HCT116 (cell line): ENCODE measurements at regions not wholly inside any gene's neighbourhood (a gene's known extent, or its start where the extent isn't known, plus 50 kb on each side); places are given as distances from the start of the nearest gene placed in this dataset.

Experiments used
- ATAC-seq: fragments of 200-7000 bp; cut with Tn5 transposase; 2 replicates; pipeline ENCODE4 v1.9.1; 2020; ENCODE audit warnings: mild to moderate bottlenecking, moderate library complexity
- BruUV-seq: library from RNA; stranded (reverse); fragments of 400-500 nt; replicated peaks from 2 replicates; lab custom pipeline; 2021; lab: Mats Ljungman, UMichigan
- CTCF ChIA-PET: fragments of 300-600 bp; sonication (Branson Sonifier 250); formaldehyde crosslinking; loops from one replicate; lab custom pipeline; 2021; ENCODE audit warnings: antibody characterized with exemption; lab: Charles Lee
- POLR2A ChIA-PET: fragments of 300-600, 350-600 bp; sonication (Branson Sonifier 250); formaldehyde crosslinking; loops from one replicate; lab custom pipeline; 2021; ENCODE audit warnings: antibody characterized with exemption; lab: Charles Lee
- RAD21 ChIA-PET, 2 experiments: fragments of 300-600 bp; sonication (Branson Sonifier 250); formaldehyde crosslinking; loops; one replicate each; lab custom pipeline; 2023; ENCODE audit warnings: low total read pairs in 2 of 2; ENCODE audit not compliant: uncharacterized antibody in 2 of 2, unreplicated experiment in 2 of 2, low non-redundant PET in 1 of 2; lab: Charles Lee
- DNase-seq: peaks from one replicate; pipeline ENCODE4 v3.0.0-alpha.2; 2010; ENCODE audit warnings: low read depth, low spot score
- H2AFZ ChIP-seq: fragments of 200-600 bp; shearing (Covaris generic), sonication (generic); 2 replicates; pipeline ENCODE4 v1.6.1; 2017; ENCODE audit warnings: low read depth, mixed run types, mixed read lengths, antibody characterized with exemption, low read length; ENCODE audit not compliant: poor library complexity, severe bottlenecking
- H3K27ac ChIP-seq: 2 replicates; pipeline ENCODE4 v1.5.1; 2012; ENCODE audit warnings: low read depth, low read length
- H3K27me3 ChIP-seq: fragments of 200-600 bp; sonication (generic); 2 replicates; pipeline ENCODE4 v1.6.1; 2016; ENCODE audit warnings: mixed run types, low read length, mixed read lengths; ENCODE audit not compliant: insufficient read depth
- H3K36me3 ChIP-seq, 2 experiments: fragments of 200-500 bp in 1 of 2; fragments of 200-600 bp in 1 of 2; sonication (Bioruptor generic) in 1 of 2; sonication (generic) in 1 of 2; 2 replicates each; pipeline versions ENCODE4 v1.5.1 to v1.6.1; 2014 to 2016; ENCODE audit warnings: low read length in 2 of 2, inconsistent platforms in 1 of 2, mixed read lengths in 1 of 2, mixed run types in 1 of 2; ENCODE audit not compliant: insufficient read depth in 2 of 2, control insufficient read depth in 1 of 2
- H3K4me1 ChIP-seq, 2 experiments: fragments of 200-600 bp in 1 of 2; sonication (generic) in 1 of 2; 2 replicates each; pipeline versions ENCODE4 v1.5.1 to v1.6.1; 2012 to 2017; ENCODE audit warnings: low read length in 2 of 2, inconsistent platforms in 1 of 2, mild to moderate bottlenecking in 1 of 2, mixed read lengths in 1 of 2, mixed run types in 1 of 2, moderate library complexity in 1 of 2; ENCODE audit not compliant: insufficient read depth in 2 of 2, control insufficient read depth in 1 of 2
- H3K4me2 ChIP-seq: fragments of 200-600 bp; sonication (generic); 2 replicates; pipeline ENCODE4 v1.6.1; 2017; ENCODE audit warnings: mixed run types, low read length, mixed read lengths
- H3K4me3 ChIP-seq, 2 experiments: fragments of 200-600 bp in 1 of 2; sonication (generic) in 1 of 2; replicated peaks in 1 of 2; 2 replicates each; pipeline ENCODE4 v1.5.1; 2011 to 2016; ENCODE audit warnings: low read length in 2 of 2, control low read depth in 1 of 2, low read depth in 1 of 2, mild to moderate bottlenecking in 1 of 2, mixed read lengths in 1 of 2, mixed run types in 1 of 2
- H3K79me2 ChIP-seq: fragments of 200-600 bp; sonication (generic); 2 replicates; pipeline ENCODE4 v1.6.1; 2017; ENCODE audit warnings: mild to moderate bottlenecking, mixed run types, low read length, moderate library complexity, mixed read lengths; ENCODE audit not compliant: insufficient read depth
- H3K9ac ChIP-seq: fragments of 200-600 bp; sonication (generic); 2 replicates; pipeline ENCODE4 v1.6.1; 2016; ENCODE audit warnings: low read length, mixed read lengths
- H3K9me2 ChIP-seq: fragments of 200-600 bp; sonication (generic), shearing (Covaris generic); 2 replicates; pipeline ENCODE4 v1.6.1; 2017; ENCODE audit warnings: mixed run types, mild to moderate bottlenecking, moderate library complexity; ENCODE audit not compliant: insufficient read depth
- H3K9me3 ChIP-seq, 2 experiments: fragments of 200-500 bp in 1 of 2; fragments of 200-600 bp in 1 of 2; sonication (Bioruptor generic) in 1 of 2; sonication (generic) in 1 of 2; 2 replicates each; pipeline ENCODE4 v1.6.1; 2014 to 2017; ENCODE audit warnings: low read length in 2 of 2, mixed read lengths in 2 of 2, inconsistent platforms in 1 of 2, low read depth in 1 of 2, mild to moderate bottlenecking in 1 of 2, mixed run types in 1 of 2, moderate library complexity in 1 of 2; ENCODE audit not compliant: control insufficient read depth in 1 of 2, insufficient read depth in 1 of 2
- H4K20me1 ChIP-seq: fragments of 200-600 bp; sonication (generic), shearing (Covaris generic); 2 replicates; pipeline ENCODE4 v1.6.1; 2017; ENCODE audit warnings: mixed run types, mild to moderate bottlenecking, moderate library complexity; ENCODE audit not compliant: insufficient read depth
- CEBPB ChIP-seq: IDR thresholded peaks from 2 replicates; pipeline ENCODE4 v1.6.1; 2012; ENCODE audit warnings: low read depth
- FOSL1 ChIP-seq: IDR thresholded peaks from 2 replicates; pipeline ENCODE4 v1.6.1; 2012; ENCODE audit warnings: low read depth
- JUND ChIP-seq: IDR thresholded peaks from 2 replicates; pipeline ENCODE4 v1.6.1; 2012
- RAD21 ChIP-seq: IDR thresholded peaks from 2 replicates; pipeline ENCODE4 v1.6.1; 2012; ENCODE audit warnings: low read depth, mild to moderate bottlenecking
- SP1 ChIP-seq: IDR thresholded peaks from 2 replicates; pipeline ENCODE4 v1.6.1; 2012; ENCODE audit warnings: low read depth
- intact Hi-C: fragments of 100-400 bp; cut with micrococcal nuclease; formaldehyde crosslinking; loops from 2 replicates; pipeline ENCODE4 v1.10.0; 2022
- TF ChIP-seq, protein P1 (sequence below), 3 experiments: fragments of 200-600 bp in 1 of 3; sonication (generic) in 1 of 3; IDR thresholded peaks in 2 of 3; conservative IDR thresholded peaks in 1 of 3; 2 replicates each; pipeline ENCODE4 v1.5.1; 2012 to 2017; ENCODE audit warnings: low read depth in 2 of 3, low read length in 2 of 3, antibody characterized with exemption in 1 of 3, borderline replicate concordance in 1 of 3, control low read depth in 1 of 3, mild to moderate bottlenecking in 1 of 3, mixed read lengths in 1 of 3, mixed run types in 1 of 3, moderate library complexity in 1 of 3; ENCODE audit not compliant: insufficient read depth in 1 of 3
- TF ChIP-seq, protein P2 (sequence below): IDR thresholded peaks from 2 replicates; pipeline ENCODE4 v1.6.1; 2012

DNA sequence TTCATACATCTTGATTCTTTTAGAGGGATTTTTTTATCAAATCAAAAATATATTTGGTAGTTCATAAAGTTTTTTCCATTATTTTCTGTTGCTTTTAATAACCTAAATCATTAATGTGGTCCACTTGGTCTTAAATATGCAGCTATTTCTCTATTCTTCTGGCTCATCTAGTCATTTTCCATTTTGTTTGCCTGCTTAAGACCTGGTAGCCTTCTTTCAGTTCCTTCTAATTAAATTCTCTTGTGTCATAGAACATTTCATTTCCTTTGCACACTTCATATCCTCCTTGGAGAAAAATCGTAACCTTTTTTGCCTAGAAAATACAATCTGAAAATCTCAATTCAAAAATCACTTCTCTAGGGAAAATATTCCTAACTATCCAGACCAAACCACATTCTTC, 387.0 kb downstream of the LRFN5 start:
- CTCF ChIA-PET = no interaction called here
- intact Hi-C loops = no loop called here

DNA sequence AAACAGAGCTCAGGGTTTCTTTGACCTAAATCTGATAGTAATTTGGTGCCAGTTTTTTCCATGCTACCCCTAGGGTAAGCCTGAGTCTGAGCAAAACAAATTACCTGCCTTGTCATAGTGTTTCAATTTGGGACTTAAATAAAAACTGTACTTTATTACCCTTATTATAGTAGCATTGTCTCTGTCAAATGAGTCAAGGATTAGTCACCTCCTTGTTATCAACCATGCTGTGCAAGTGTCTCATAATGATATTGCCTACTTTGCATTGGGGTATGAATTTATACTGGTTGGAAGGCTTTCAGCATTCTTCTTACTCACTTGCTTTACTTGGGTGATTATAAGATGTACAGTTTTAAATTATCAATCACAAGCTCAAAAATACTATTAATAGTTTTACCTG, 380.0 kb downstream of the LRFN5 start:
- TF ChIP-seq JUND = 0 out of 2 replicates have a peak, but pooled peaks have one; percentile 23
- TF ChIP-seq FOSL1 = peak; percentile 58; the same call in 1 of the 2 replicates
- no peak for TF ChIP-seq CEBPB
- TF ChIP-seq, protein P1, sequence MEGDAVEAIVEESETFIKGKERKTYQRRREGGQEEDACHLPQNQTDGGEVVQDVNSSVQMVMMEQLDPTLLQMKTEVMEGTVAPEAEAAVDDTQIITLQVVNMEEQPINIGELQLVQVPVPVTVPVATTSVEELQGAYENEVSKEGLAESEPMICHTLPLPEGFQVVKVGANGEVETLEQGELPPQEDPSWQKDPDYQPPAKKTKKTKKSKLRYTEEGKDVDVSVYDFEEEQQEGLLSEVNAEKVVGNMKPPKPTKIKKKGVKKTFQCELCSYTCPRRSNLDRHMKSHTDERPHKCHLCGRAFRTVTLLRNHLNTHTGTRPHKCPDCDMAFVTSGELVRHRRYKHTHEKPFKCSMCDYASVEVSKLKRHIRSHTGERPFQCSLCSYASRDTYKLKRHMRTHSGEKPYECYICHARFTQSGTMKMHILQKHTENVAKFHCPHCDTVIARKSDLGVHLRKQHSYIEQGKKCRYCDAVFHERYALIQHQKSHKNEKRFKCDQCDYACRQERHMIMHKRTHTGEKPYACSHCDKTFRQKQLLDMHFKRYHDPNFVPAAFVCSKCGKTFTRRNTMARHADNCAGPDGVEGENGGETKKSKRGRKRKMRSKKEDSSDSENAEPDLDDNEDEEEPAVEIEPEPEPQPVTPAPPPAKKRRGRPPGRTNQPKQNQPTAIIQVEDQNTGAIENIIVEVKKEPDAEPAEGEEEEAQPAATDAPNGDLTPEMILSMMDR (IDR thresholded peaks at IDR 0.05 in 2 of 3, conservative IDR thresholded peaks at IDR 0.05 in 1 of 3; ENCODE audit: borderline replicate concordance in 1 of 3, insufficient read depth in 1 of 3, low read depth in 2 of 3, low read length in 2 of 3) = no peak
- TF ChIP-seq SP1 = 0 out of 2 replicates have a peak, but pooled peaks have one; percentile 16
- TF ChIP-seq, all 23 proteins: peak for 3
- no peak overlapping the region for H3K9ac ChIP-seq
- no peaks in the 10 kb centered on the region for H4K20me1 ChIP-seq
- no peak overlapping the region for H3K27ac ChIP-seq
- POLR2A ChIA-PET = no interaction called here
- peaks cover 0 to 12% of the 10 kb centered on the region in 2 experiments; a peak in 1 of 4 replicates for H3K4me1 ChIP-seq
- H3K9me2 ChIP-seq = no peaks in the 10 kb centered on the region
- no peaks in the 10 kb centered on the region for H3K27me3 ChIP-seq
- H3K4me3 ChIP-seq = no peak overlapping the region
- H3K4me2 ChIP-seq = peak overlapping the region; percentile 16; the same call in 1 of the 2 replicates
- intact Hi-C loops = no loop called here
- no peak overlapping the region for H2AFZ ChIP-seq
- no peaks in the 10 kb centered on the region for H3K9me3 ChIP-seq
- BruUV-seq = no TSS peak
- ATAC-seq (peak; percentile 72), DNase-seq (peak; percentile 15)
- H3K79me2 ChIP-seq = no peaks in the 10 kb centered on the region
- RAD21 ChIA-PET = no interaction called here
- CTCF ChIA-PET = no interaction called here
- H3K36me3 ChIP-seq = no peaks in the 10 kb centered on the region

More for the DNA sequence above, 387.0 kb downstream of the LRFN5 start:
- ATAC-seq = no peak
- no peak overlapping the region for H2AFZ ChIP-seq
- H3K9me2 ChIP-seq = no peaks in the 10 kb centered on the region
- H3K27ac ChIP-seq = no peak overlapping the region
- H3K27me3 ChIP-seq = no peaks in the 10 kb centered on the region
- no peaks in the 10 kb centered on the region for H3K9me3 ChIP-seq
- DNase-seq = no peak
- H3K4me2 ChIP-seq = no peak overlapping the region
- ChIA-PET POLR2A (no interaction called here), RAD21 (no interaction called here)
- H4K20me1 ChIP-seq = no peaks in the 10 kb centered on the region
- no peak for TF ChIP-seq RAD21
- TF ChIP-seq, protein P2, sequence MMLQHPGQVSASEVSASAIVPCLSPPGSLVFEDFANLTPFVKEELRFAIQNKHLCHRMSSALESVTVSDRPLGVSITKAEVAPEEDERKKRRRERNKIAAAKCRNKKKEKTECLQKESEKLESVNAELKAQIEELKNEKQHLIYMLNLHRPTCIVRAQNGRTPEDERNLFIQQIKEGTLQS = no peak
- no peaks in the 10 kb centered on the region for H3K79me2 ChIP-seq
- H3K4me3 ChIP-seq = no peak overlapping the region
- H3K4me1 ChIP-seq = no peaks in the 10 kb centered on the region
- BruUV-seq = no TSS peak
- no peak overlapping the region for H3K9ac ChIP-seq
- H3K36me3 ChIP-seq = no peaks in the 10 kb centered on the region
